ENCODE measurements at regions not wholly inside any gene's neighbourhood (a gene's known extent, or its start where the extent isn't known, plus 50 kb on each side); places are given as distances from the start of the nearest gene placed in this dataset.

DNA sequence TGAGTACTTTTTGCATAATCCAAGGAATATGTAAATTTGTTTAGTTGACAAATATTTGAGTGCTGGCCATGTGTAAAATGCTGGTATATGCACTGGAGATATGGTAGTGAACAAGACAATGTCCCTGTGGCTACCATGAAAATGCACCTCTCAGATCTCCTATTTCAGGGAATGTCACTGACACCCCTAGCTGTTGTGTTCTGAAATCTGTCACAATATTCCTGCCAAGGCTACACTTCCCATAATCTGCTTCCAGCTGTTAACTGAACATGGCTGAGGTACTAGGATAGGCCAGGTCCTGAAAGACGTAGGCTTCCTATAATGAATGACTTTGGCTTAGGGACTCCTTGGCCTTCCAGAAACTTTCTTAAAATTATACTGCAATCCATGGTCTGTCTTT is 197.8 kb downstream of the ZNF648 start:
- no peak for FAIRE-seq
- no peak for TF ChIP-seq POLR2A (IDR thresholded peaks at IDR 0.05; ENCODE audit: low read depth, low read length)
- no peak for DNase-seq (ENCODE audit: insufficient read length, low spot score)

DNA sequence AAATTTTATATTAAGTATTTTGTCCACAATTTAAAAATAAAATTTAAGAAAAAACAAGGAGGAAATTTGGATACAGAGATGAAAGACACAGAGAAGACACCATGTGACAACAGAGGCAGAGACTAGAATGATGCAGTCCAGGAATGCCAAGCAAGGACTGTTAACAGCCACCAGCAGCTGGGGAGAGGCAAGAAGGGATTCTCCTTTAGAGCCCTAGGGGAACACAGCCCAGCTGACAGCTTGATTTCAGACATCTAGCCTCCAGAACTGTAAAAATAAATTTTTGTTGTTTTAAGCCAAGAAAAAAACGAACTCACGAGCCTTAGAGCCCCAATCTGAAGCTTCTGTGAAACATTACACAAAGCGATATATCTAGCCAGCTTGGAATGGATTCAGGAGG is 198.5 kb downstream of the ZNF648 start:
- FAIRE-seq = no peak
- no peak for TF ChIP-seq POLR2A (IDR thresholded peaks at IDR 0.05; ENCODE audit: low read depth, low read length)
- DNase-seq (ENCODE audit: insufficient read length, low spot score) = no peak

DNA sequence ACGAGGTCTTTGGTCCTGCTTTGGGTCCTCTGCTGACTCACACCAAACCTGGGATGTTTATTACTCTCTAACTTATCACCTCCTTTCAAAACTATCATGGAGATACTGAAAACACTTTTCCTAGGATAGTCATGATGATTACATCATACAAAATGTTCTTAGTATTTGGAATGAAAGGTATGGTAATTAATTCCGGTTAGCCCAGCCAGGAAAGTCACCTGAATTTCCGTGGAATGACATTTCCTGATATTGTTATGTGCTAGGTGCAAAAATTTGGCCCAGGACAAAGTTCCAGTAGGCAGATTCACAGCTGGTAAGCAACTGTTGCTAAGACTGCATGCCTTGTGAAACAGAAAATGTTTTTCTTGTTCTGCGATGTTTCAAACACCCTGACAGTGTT is 203.4 kb downstream of the ZNF648 start:
- no peak for FAIRE-seq
- TF ChIP-seq POLR2A (IDR thresholded peaks at IDR 0.05; ENCODE audit: low read depth, low read length) = no peak
- DNase-seq (ENCODE audit: insufficient read length, low spot score) = no peak

Data from H54 (cell line).